ENCODE measurements at regions not wholly inside any gene's neighbourhood (a gene's known extent, or its start where the extent isn't known, plus 50 kb on each side); places are given as distances from the start of the nearest gene placed in this dataset.

DNA sequence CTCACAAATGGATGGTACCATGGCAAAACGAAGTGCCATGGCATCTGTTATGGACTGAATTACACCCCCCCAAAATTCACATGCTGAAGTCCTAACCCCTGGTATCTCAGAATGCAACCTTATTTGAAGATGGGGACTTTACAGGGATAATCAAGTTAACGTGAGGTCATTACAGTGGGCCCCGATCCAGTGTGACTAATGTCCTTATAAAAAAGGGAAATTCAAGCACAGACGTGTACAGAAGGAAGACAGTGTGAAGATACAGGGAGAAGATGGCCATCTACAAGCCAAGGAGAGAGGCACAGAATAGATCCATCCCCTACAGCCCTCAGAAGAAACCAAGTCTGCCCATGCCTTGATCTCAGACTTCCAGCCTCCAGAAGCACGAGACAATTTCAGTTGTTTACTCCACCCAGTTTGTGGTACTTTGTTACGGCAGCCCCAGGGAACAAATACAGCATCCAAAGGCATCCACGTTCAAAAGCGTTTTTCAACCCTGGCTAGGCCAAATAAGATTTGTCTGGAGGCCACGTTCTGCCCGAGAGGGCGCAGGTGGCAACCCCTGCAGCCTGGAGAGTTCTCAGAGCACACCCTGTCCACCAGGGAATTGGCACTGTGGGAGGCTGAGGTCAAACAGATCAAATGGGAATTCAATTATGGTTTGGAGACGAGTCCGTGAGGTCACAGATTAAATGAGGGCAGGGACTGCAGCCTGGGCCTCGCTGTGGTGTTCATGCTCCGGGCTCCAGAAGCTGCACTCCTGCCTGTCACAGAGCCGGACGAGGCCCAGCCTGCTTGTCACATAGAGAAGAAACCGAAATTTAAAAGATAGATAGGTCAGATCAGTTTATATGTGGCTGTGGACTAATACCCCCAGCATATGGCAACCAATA lies 494.8 kb downstream of the SHQ1 start:
- DNase-seq = no peak

DNA sequence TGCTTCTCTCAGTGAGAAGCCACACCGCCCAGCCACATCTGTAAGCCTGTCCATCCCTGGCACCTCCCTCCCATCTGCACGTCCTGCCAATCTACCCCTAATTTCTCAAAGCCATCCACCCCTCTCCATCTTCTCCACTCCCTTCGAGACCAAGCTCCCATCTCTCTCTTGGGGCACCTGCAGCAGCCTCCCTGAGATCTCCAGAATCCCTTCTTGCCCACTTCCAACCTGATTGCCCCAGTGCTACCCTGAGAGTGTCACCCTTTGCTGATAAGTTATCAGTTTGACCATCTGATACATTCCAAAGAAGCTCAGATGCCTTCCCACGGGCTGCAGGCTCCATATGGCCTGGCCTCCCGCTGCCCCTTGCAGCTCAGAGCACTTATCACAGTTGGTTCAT lies 496.1 kb downstream of the SHQ1 start:
- no peak for DNase-seq

DNA sequence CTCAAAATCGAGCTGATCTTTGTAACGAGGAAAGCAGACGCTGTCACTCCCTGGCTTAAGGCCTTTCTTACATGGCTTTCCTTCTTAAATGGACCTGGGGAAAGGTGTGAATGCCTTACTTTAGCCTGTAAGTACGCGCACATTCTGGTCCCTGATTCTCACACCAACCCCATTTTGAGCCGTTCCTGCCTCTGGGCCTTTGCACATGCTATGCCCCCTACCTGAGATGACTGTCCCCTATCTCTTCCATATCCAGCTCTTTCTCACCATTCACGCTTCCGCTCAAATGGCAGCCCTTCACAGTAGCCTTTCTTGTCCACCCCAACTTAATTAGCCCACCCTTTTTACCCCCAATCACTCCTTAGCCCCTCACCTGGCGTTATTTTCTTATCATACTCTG lies 496.7 kb downstream of the SHQ1 start:
- no peak for DNase-seq

DNA sequence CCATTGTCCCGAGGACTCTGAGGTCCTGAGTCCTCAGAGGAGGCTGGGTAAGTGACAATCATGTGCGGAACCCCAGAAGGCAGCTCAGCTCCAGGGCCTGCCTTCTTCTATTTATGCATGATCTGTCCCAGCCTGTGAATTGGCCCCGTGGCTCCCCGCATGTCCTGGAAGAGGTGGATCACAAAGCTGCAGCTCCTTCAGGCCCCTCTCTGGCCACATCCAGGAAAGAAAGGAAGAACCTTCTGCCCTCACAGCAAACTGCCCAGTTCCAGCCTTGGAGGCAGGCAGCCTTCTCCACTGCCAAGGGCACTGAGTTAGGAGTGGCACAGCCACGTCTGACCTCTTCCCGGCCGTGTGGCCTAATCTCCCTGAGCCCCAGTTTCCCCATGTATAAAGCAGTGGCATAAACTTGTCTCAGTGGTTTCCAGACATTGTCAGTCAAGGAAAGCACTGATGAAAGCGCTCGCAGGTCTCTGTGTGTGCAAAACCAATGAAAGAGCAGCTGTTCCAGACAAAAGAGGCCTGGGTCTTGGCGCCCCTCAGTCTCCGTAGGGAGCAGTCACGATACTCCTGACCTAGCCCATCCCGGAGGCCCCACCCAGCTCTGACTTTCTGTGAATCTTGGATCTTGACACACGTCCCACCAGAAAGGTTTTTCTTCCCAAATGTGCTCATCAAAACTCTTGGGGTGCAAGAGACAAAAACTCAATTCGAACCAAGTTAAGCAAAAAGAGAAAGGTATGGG lies 497.3 kb downstream of the SHQ1 start:
- DNase-seq = no peak

DNA sequence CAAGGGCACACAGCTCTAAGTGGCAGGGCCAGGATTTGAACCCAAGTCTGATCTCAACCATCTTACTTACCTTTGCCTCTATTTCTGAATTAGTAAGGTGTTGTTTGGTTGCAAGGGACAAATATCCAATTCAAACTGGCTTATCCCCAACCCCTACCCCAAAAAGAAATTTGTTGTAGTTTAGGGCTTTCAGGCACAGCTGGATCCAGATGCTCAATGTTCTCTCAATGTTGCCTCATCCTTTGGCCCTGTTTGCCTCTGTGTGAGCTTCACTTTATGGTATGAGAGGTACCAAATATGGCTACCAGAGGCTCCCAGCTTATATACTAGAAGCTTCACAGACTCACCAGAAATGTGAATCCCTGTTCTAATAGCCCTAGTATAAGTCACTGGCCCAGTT lies 499.9 kb downstream of the SHQ1 start:
- DNase-seq = no peak

DNA sequence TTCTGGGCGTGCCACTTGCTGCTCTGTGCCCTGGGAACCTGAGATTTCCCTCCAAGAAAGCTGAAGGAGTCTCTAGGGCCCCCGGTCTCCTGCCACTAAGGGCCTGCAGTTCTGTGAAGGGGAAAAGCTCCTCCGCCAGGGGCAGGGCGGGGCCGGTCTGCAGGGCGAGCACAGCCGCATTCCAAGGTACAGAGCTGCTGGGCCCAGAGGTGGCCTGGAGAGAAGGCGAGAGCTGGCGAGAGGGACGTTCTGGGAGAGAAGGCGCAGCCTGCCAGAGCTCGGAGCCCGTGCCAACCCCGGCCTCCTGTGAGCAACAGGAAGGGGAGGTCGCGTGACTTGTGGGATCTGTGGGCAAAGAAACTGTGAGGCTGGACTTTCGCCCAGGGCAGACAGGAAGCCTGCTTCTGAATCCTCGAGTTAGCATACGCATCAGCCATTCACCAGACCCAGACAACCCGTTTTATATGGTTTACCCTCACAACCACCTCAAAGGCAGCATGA lies 500.4 kb downstream of the SHQ1 start:
- DNase-seq = peak; percentile 60

DNA sequence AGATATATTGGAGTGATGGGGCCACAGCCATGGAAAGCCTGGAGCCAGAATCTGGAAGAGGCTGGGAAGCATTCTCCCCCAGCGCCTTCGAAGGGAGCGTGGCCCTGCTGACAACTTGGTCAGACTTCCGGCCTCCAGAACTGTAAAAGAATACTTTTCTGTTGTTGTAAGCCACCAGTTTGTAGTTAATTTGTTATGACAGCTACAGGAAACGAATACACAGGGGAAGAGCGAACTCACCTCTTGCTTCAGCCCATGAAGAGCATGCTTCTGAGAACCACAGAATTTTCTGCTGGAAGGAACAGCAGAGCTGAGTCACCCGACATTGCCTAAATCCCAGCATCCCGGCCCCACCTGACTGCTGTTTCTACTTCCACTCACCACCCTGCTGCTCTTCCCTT lies 501.7 kb downstream of the SHQ1 start:
- peak; percentile 55 for DNase-seq

DNA sequence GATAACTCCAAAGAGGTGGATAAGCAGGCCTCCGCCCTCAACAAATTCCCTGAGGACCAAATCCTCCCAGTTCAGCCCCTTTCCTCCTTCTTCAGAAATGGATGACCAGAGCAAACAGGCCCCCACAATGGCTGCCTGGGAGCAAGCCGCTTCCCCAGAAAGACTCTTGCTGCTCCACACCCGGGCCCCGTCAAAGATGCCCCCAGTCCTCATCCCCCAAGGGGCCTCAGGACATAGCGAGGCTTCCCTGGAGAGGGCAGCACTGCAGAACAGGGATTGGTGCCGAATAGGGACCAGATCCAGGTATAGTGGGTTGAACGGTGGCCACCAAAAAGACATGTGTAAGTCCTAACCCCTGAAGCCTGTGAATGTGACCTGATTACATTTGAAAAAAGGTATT lies 502.3 kb downstream of the SHQ1 start:
- no peak for DNase-seq

DNA sequence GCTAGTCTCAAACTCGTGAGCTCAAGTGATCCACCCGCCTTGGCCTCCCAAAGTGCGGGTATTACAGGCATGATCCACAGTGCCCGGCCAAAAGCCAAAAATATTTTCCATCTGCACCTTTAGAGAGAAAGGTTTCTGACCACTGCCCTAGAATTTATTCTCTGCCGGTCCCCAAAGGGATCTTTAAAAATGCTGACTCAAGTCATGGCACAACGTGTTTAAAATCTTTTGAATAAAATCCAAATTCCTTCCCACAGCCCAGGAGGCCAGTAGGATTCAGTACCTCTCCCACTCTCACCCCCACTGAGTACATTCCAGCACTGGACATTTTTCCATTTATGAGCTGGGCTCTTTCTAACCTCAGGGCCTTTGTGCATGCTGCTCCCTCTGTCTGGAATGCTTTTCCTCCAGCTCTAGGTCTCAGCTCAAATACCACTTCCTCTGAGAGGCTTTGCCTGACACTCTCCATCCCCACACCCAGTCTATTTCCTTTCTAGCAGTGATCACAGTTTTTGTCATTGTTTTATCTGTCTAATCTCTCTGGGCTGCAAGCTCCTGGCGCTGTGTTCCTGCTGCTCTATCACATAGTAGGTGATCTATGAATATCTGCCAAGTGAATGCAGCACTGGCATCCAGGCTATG lies 502.9 kb downstream of the SHQ1 start:
- DNase-seq = no peak

DNA sequence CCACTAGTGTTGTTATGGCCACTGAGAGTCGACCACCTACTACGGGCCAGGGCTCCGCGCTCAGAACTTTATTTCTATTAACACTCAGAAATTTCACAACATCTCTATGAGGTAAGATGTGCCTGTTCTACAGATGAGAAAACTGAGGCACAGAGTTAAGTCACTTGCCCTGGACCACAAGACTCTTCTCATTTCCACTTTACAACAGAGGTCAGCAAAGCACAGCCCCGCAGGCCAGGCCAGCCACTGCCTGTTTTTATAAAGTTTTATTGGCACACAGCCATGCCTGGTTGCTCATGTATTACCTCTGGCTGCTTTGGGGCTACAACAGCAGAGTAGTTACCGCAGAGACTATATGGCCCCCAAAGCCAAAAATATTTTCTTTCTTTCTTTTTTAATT lies 503.6 kb downstream of the SHQ1 start:
- no peak for DNase-seq

DNA sequence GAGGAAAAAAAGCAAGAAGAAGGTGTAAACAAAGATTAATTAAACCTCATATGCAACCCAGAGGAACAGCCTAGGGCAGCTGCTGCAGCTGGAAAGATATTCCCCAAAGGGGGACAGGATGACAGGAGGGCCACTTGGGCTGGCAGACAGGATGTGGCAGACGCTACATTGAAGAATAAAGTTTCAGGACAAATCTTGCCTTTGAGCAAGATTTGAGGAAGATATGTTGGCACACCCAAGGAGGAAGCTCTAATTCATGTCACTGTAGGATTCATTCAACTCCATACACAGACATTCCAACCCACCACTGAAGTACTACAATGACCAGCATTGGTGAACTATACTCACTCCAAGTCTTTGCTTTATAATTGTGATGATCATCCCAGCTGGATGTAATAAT lies 504.0 kb downstream of the SHQ1 start:
- DNase-seq = peak; percentile 31

DNA sequence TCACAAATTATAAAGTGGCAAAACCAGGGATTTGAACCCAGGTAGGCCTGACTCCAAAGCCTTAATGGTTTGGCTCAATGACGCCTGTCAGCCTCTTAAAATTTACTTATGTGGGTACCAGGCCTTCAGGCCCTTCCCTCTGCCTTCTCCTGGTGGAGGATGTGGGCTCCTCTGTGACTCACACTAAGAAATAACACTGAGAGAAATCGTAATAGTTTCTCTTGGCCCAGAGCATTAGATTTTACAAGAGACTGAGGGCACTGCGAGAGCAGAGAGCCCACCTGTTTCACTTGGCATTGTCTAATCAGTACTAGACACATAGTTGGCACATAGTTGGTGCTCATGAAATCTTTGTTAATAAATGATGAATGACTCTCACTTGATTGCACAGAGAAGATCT lies 505.2 kb downstream of the SHQ1 start:
- DNase-seq = no peak

DNA sequence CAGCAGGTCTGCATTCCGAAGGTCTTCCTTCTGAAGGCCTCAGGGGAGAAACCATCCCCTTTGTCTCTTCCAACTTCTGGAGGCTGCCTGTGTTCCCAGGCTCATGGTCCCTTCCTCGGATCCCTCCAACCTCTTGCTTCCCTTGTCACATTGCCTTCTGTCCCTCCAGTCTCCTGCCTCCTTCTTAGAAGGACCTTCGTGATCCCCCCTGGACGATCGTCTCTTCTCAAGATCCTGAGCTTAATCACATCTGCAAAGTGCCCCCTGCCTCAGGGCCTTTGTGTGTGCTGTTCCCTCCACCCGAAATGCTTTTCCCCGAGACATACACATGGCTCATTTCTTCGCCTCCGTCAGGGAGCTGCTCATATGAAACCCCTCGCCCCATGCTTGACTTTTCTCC lies 505.8 kb downstream of the SHQ1 start:
- no peak for DNase-seq

DNA sequence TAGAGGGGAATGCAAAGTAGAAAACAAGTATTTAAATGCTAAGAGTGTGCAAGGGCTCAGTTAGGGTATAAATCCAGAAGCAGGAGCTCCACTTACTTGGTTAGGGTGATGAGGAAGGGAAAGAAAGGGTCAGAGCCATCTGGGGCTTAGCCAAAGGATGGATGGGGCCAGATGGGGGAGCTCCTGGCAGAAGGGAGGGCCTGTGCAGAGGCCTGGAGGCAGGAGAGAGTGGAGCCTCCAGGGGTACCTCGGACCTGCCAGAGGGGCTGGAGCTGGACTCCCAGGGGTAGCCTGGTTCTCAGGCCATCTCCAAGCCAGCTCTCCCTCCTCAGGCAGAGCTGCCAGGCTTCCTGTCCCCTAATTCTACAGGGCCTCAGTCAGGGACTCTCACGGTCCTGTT lies 506.3 kb downstream of the SHQ1 start:
- DNase-seq = no peak

DNA sequence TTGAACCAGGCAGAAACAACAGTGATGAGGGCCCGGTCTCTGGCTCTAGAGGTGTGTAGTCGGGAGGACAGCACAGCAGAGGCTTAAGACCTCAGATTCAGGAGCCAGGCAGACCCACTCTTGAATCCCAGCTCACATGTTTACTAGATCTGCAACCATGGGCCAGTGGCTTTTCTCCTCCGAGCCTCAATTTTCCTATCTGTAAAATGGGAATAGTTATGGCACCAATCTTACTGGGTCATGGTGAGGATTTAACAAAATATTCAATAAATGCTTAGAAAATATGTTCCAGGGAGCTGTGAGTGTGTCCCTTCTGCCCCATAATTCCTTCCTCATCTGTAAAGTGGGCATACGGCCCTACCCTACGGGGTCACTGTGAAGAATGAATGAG lies 506.9 kb downstream of the SHQ1 start:
- DNase-seq = no peak

DNA sequence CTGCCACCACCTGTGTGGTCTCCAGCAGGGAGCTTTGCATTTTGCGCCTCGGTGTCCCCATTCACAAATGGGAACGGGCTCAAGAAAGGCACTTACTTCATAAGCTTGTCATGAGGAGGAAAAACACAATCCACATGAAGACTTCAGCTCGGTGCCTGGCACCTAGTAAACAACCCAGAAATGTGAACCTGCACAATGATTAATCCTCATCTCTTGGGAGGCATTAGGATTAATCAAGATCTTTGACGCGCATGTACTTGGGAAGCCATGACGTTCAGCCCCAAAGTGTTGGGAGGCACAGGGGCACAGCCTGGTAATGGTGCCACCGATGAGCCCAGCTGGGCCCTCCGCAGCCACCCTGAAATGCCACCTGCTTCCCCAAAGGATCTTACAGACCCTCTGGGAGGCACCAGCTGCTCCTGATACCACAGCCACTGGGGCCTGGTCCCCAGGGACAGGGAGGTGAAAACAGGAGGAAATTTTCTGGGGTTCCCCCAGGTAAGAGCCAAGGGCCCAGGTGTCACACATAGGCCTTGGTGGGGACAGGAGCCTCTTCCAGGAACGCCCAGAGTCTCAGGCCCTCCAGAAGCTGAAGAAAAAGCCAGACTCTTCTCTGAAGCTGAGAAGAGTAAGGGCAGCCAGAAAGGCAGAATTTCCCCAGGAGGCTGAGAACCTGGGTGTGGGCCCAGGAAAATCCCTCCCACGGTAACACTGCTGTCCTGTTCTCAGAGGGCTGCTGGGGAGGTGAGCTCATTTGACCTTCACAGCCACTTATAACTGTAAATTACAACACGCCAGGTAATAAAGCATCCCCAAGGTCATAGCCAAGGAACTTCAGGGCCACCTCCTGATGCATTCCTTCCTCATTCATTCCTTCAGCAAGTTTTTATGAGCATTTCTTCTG lies 507.5 kb downstream of the SHQ1 start:
- no peak for DNase-seq

DNA sequence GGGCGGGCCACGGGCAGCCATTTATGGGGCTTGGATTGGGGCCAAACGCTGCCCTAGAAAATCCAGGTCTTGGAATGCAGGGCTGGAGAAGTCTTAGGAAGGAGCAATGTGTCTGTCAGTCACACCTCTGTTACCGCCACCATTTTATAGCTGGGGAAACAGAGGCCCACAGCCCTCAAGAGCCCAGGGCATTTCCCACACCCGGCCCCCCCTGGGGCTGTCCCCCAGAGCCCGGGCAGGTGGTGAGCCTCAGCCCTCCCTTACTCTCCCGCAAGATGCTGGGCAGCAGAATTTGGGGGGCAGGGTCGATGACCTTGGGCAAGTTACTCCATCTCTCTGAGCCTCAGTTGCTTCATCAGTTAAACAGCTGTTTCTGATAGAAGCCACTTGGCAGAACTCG lies 508.2 kb downstream of the SHQ1 start:
- no peak for DNase-seq

DNA sequence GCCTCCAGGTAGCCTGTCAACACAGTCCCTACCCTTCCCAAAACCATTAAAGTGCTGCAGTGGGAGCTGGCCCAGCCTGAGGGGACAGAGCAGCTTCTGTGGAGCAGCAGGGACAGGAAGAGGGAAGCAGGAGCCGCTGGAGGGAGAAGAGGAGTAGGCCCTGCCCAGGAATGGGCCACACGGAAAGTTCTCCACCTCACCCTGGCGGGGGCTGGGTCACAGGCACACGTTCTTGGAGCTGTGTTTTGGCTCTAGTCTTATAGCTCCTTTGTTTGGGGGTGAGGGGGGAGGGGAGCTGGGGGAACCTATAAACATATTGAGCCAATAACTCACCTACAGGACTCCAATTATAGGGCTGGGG lies 508.6 kb downstream of the SHQ1 start:
- no peak for DNase-seq

DNA sequence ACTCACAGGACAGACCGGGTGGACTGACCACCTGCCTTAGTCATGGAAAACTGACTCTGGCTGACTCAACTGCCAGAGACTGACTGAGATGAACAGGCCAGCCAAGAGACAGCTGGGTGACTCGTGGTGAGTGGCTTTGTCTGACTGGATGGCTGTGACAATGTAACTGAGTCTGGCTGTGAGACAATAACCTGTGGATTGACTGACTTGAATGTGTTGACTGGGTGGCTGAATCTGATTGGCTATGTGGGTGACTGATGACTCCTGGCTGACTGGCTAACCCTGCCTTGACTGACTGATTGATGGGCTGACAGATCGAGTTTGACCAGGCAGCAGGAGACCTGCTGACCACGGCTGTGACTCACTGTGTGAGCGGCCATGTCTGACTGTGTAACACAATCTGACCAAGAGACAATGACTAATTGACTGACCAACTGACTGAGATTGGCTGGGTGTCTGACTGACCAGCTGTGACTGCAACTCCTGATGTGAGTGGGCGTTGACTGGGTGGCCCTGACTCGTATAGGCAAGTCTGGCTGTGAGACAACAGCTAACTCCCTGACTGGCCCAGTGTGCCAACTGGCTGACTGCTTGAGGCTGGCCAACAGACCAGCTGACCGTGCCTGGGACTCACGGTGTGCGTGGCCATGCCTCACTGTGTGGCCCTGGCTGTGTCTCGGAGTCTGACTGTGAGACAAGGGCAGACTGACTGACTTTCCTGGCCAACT lies 509.1 kb downstream of the SHQ1 start:
- peak; percentile 95 for DNase-seq

DNA sequence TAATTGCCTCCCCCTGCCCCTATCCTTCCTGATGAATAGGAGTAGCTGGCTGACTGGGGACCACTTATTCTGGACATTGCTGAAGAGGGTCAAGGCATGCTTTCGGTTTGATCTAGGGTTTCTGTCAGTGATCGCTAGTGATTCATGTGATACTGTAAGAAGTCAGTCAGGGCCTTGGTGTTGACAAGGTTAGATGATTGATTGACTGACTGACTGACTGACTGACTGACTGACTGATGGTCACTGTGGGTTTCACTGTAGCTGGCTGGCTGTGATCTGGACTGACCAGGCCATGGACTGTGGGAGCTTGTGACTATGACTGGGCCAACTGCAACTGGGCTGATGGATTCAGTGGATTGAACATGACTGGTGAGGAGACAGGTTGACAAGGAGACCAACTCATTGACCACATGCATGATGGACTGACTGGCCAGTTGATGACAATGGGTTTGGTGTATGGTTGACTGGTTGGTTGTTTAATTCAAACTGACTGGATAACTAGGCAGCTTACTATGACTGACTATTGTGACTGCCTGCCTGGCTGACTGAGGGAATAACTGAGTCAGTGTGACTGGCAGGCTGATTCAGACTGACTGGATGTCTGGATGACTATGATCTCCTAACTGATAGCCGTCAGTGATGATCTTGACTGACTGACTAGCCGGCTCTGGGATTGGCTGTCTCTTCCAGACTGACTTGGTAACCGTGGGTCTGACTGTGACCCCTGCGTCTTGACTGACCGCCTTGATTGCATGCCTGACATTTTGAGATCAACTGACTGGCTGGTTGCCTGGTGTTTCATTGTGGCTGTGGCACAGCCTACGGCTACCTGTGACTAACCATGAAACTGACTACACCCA lies 509.9 kb downstream of the SHQ1 start:
- DNase-seq = peak; percentile 52

DNA sequence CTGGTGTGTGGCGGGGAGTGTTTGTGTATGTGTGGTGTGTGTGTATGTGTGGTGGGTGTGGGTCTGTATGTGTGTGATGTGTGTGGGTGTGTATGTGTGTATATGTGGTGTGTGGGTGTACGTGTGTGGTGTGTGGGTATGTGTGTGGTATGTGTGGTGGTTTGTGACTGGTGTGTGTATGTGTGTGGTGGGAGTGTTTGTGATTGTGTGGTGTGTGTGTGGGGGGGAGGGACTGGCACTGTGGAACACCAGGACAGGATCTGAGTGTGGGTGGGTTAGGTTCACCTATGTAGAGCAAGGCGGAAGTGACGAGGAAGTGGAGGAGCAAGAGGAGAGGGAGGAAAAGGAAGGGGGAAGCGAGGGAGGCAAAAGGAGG lies 510.8 kb downstream of the SHQ1 start:
- DNase-seq = no peak

Measured in inflammatory macrophage treated with lipopolysaccharide for 4 hours (primary cell).